HEK293 (cell line): ENCODE measurements at regions not wholly inside any gene's neighbourhood (a gene's known extent, or its start where the extent isn't known, plus 50 kb on each side); places are given as distances from the start of the nearest gene placed in this dataset.

Experiments
- HOXA7 ChIP-seq: sonication (generic); formaldehyde crosslinking; IDR thresholded peaks from 2 replicates; pipeline ENCODE4 v1.8.1; 2022; ENCODE audit warnings: missing genetic modification reagents, borderline replicate concordance
- SCRT1 ChIP-seq: fragments of 450-650 bp; formaldehyde crosslinking; IDR thresholded peaks from 2 replicates; pipeline ENCODE4 v1.5.1; 2016; ENCODE audit warnings: missing biosample characterization, missing genetic modification characterization, borderline replicate concordance
- ZBTB17 ChIP-seq: fragments of 450-650 bp; formaldehyde crosslinking; IDR thresholded peaks from 2 replicates; pipeline ENCODE4 v1.5.1; 2016; ENCODE audit warnings: missing biosample characterization, missing genetic modification characterization
- ZBTB8A ChIP-seq: fragments of 450-650 bp; formaldehyde crosslinking; IDR thresholded peaks from 2 replicates; pipeline ENCODE4 v1.5.1; 2016; ENCODE audit warnings: missing biosample characterization, missing genetic modification characterization
- ZNF558 ChIP-seq: fragments of 450-650 bp; formaldehyde crosslinking; IDR thresholded peaks from 2 replicates; pipeline ENCODE4 v1.5.1; 2016; ENCODE audit warnings: missing biosample characterization, missing genetic modification characterization
- ZNF707 ChIP-seq: fragments of 450-650 bp; formaldehyde crosslinking; IDR thresholded peaks from 2 replicates; pipeline ENCODE4 v1.5.1; 2016; ENCODE audit warnings: missing biosample characterization, missing genetic modification characterization
- TF ChIP-seq, protein P1 (sequence below): fragments of 450-650 bp; formaldehyde crosslinking; IDR thresholded peaks from 2 replicates; pipeline ENCODE4 v1.5.1; 2016; ENCODE audit warnings: missing biosample characterization, missing genetic modification characterization
- TF ChIP-seq, protein P2 (sequence below): IDR thresholded peaks from 2 replicates; pipeline ENCODE4 v1.6.1; 2011; ENCODE audit warnings: mild to moderate bottlenecking, low read depth, low read length, borderline replicate concordance
- TF ChIP-seq, protein P3 (sequence below): fragments of 450-650 bp; formaldehyde crosslinking; IDR thresholded peaks from 2 replicates; pipeline ENCODE4 v1.5.1; 2016; ENCODE audit warnings: missing biosample characterization, missing genetic modification characterization
- TF ChIP-seq, protein P4 (sequence below): sonication (generic); formaldehyde crosslinking; IDR thresholded peaks from 2 replicates; pipeline ENCODE4 v1.8.1; 2022; ENCODE audit warnings: mild to moderate bottlenecking, moderate library complexity, missing genetic modification reagents
- TF ChIP-seq, protein P5 (sequence below): fragments of 450-650 bp; formaldehyde crosslinking; IDR thresholded peaks from 2 replicates; pipeline ENCODE4 v1.5.1; 2016; ENCODE audit warnings: missing biosample characterization, missing genetic modification characterization

DNA sequence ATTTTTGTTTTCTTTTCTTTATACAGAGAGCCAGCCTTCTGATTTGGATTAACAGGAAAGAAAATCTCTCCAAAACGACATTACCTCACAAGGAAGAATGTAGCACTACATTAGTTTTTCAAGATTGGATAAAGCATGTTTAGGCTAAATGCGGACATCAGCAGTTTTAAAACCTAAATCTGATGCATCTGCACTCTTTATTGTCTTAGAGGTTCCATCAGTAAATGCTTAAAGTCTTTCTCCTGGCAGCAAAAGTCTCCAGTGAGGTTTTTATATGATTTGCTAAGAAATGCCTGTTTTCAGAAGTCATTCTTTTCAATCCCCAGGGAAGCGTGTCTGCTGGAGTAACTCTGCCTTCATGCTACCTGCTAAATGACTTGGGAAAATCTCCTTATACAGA is 912.9 kb upstream of the INTU start:
- TF ChIP-seq HOXA7 (CRISPR knock-in tag): no peak
- TF ChIP-seq ZBTB17 (tag by site-specific recombination): no peak
- TF ChIP-seq, protein P1, sequence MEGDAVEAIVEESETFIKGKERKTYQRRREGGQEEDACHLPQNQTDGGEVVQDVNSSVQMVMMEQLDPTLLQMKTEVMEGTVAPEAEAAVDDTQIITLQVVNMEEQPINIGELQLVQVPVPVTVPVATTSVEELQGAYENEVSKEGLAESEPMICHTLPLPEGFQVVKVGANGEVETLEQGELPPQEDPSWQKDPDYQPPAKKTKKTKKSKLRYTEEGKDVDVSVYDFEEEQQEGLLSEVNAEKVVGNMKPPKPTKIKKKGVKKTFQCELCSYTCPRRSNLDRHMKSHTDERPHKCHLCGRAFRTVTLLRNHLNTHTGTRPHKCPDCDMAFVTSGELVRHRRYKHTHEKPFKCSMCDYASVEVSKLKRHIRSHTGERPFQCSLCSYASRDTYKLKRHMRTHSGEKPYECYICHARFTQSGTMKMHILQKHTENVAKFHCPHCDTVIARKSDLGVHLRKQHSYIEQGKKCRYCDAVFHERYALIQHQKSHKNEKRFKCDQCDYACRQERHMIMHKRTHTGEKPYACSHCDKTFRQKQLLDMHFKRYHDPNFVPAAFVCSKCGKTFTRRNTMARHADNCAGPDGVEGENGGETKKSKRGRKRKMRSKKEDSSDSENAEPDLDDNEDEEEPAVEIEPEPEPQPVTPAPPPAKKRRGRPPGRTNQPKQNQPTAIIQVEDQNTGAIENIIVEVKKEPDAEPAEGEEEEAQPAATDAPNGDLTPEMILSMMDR (tag by site-specific recombination): no peak
- TF ChIP-seq, protein P2, sequence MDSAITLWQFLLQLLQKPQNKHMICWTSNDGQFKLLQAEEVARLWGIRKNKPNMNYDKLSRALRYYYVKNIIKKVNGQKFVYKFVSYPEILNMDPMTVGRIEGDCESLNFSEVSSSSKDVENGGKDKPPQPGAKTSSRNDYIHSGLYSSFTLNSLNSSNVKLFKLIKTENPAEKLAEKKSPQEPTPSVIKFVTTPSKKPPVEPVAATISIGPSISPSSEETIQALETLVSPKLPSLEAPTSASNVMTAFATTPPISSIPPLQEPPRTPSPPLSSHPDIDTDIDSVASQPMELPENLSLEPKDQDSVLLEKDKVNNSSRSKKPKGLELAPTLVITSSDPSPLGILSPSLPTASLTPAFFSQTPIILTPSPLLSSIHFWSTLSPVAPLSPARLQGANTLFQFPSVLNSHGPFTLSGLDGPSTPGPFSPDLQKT: no peak
- TF ChIP-seq, protein P3, sequence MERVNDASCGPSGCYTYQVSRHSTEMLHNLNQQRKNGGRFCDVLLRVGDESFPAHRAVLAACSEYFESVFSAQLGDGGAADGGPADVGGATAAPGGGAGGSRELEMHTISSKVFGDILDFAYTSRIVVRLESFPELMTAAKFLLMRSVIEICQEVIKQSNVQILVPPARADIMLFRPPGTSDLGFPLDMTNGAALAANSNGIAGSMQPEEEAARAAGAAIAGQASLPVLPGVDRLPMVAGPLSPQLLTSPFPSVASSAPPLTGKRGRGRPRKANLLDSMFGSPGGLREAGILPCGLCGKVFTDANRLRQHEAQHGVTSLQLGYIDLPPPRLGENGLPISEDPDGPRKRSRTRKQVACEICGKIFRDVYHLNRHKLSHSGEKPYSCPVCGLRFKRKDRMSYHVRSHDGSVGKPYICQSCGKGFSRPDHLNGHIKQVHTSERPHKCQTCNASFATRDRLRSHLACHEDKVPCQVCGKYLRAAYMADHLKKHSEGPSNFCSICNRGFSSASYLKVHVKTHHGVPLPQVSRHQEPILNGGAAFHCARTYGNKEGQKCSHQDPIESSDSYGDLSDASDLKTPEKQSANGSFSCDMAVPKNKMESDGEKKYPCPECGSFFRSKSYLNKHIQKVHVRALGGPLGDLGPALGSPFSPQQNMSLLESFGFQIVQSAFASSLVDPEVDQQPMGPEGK (tag by site-specific recombination): no peak
- no peak for TF ChIP-seq SCRT1 (tag by site-specific recombination)
- no peak for TF ChIP-seq ZNF707 (tag by site-specific recombination)
- TF ChIP-seq, protein P4, sequence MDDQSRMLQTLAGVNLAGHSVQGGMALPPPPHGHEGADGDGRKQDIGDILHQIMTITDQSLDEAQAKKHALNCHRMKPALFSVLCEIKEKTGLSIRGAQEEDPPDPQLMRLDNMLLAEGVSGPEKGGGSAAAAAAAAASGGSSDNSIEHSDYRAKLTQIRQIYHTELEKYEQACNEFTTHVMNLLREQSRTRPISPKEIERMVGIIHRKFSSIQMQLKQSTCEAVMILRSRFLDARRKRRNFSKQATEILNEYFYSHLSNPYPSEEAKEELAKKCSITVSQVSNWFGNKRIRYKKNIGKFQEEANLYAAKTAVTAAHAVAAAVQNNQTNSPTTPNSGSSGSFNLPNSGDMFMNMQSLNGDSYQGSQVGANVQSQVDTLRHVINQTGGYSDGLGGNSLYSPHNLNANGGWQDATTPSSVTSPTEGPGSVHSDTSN: no peak
- TF ChIP-seq, protein P5, sequence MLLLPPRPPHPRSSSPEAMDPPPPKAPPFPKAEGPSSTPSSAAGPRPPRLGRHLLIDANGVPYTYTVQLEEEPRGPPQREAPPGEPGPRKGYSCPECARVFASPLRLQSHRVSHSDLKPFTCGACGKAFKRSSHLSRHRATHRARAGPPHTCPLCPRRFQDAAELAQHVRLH (tag by site-specific recombination): no peak
- no peak for TF ChIP-seq ZBTB8A (tag by site-specific recombination)
- no peak for TF ChIP-seq ZNF558 (tag by site-specific recombination)
